ENCODE measurements at regions not wholly inside any gene's neighbourhood (a gene's known extent, or its start where the extent isn't known, plus 50 kb on each side); places are given as distances from the start of the nearest gene placed in this dataset.

GRCh38 chr18:73461038-73461779, 593.4 kb upstream of the NETO1 start:
- TF ChIP-seq ZFX (IDR thresholded peaks at IDR 0.05; ENCODE audit: borderline replicate concordance) (no peak), CTCF (IDR thresholded peaks at IDR 0.05) (no peak)
- peak overlapping the region; percentile 77 for H3K27ac ChIP-seq

- H3K27ac ChIP-seq, result no peak overlapping the region
- no peak for TF ChIP-seq CTCF (IDR thresholded peaks at IDR 0.05)
- no peak for TF ChIP-seq ZFX (IDR thresholded peaks at IDR 0.05; ENCODE audit: borderline replicate concordance)
These were observed 590.6 kb upstream of the NETO1 start for GRCh38 chr18:73458186-73458964.

GRCh38 chr18:73456643-73457042, 588.9 kb upstream of the NETO1 start:
- TF ChIP-seq ZFX (IDR thresholded peaks at IDR 0.05; ENCODE audit: borderline replicate concordance) (no peak), CTCF (IDR thresholded peaks at IDR 0.05) (no peak)
- no peak overlapping the region for H3K27ac ChIP-seq

- TF ChIP-seq CTCF (IDR thresholded peaks at IDR 0.05), result no peak
- no peak for TF ChIP-seq ZFX (IDR thresholded peaks at IDR 0.05; ENCODE audit: borderline replicate concordance)
These were observed 585.1 kb upstream of the NETO1 start for GRCh38 chr18:73452866-73453265.

GRCh38 chr18:73446502-73446901, 578.7 kb upstream of the NETO1 start:
- TF ChIP-seq CTCF (IDR thresholded peaks at IDR 0.05) (no peak), ZFX (IDR thresholded peaks at IDR 0.05; ENCODE audit: borderline replicate concordance) (no peak)

More at GRCh38 chr18:73452866-73453265, 585.1 kb upstream of the NETO1 start:
- no peak overlapping the region for H3K27ac ChIP-seq

GRCh38 chr18:73431620-73432019, 563.8 kb upstream of the NETO1 start:
- no peak for TF ChIP-seq CTCF (IDR thresholded peaks at IDR 0.05)
- no peak for TF ChIP-seq ZFX (IDR thresholded peaks at IDR 0.05; ENCODE audit: borderline replicate concordance)
- no peak overlapping the region for H3K27ac ChIP-seq

More at GRCh38 chr18:73446502-73446901, 578.7 kb upstream of the NETO1 start:
- H3K27ac ChIP-seq, result no peak overlapping the region

GRCh38 chr18:73421010-73421409, 553.2 kb upstream of the NETO1 start:
- no peak overlapping the region for H3K27ac ChIP-seq
- TF ChIP-seq ZFX (IDR thresholded peaks at IDR 0.05; ENCODE audit: borderline replicate concordance) (no peak), CTCF (IDR thresholded peaks at IDR 0.05) (no peak)

Measured in 22Rv1 (cell line).